Thymus (tissue), 11 donors: ENCODE measurements at regions not wholly inside any gene's neighbourhood (a gene's known extent, or its start where the extent isn't known, plus 50 kb on each side); places are given as distances from the start of the nearest gene placed in this dataset.

Experiments
- DNase-seq, 9 donors: peaks; one replicate each; pipeline ENCODE4 v3.0.0-alpha.2; 2013; ENCODE audit warnings: low spot score in 9 of 9, low read depth in 6 of 9, missing footprints in 1 of 9
- H3K27ac ChIP-seq, 2 donors: one replicate each; pipeline ENCODE4 v1.5.1; 2013; ENCODE audit warnings: control low read depth in 1 of 2, low read depth in 1 of 2, low read length in 1 of 2, mild to moderate bottlenecking in 1 of 2, moderate library complexity in 1 of 2
- H3K27me3 ChIP-seq, 2 donors: one replicate each; pipeline ENCODE4 v1.5.1; 2013; ENCODE audit warnings: low read length in 1 of 2; ENCODE audit not compliant: control insufficient read depth in 2 of 2, insufficient read depth in 1 of 2
- H3K36me3 ChIP-seq, 2 donors: one replicate each; pipeline ENCODE4 v1.5.1; 2013; ENCODE audit warnings: low read length in 1 of 2, mild to moderate bottlenecking in 1 of 2, moderate library complexity in 1 of 2; ENCODE audit not compliant: control insufficient read depth in 2 of 2, insufficient read depth in 2 of 2
- H3K4me1 ChIP-seq, 2 donors: one replicate each; pipeline ENCODE4 v1.5.1; 2013; ENCODE audit warnings: low read length in 2 of 2; ENCODE audit not compliant: control insufficient read depth in 2 of 2, insufficient read depth in 2 of 2
- H3K4me3 ChIP-seq, 2 donors: one replicate each; pipeline ENCODE4 v1.5.1; 2013; ENCODE audit warnings: low read length in 2 of 2, control low read depth in 1 of 2, mild to moderate bottlenecking in 1 of 2
- H3K9me3 ChIP-seq, 2 donors: one replicate each; pipeline ENCODE4 v1.5.1; 2013; ENCODE audit warnings: low read length in 1 of 2, mild to moderate bottlenecking in 1 of 2; ENCODE audit not compliant: control insufficient read depth in 2 of 2, insufficient read depth in 1 of 2
- WGBS: extraction: QIAGEN DNeasy Blood & Tissue Kit; methylation state at CpG from one replicate; pipeline ENCODE4 v1.1.7; 2013; 5-methylcytosine and 5-hydroxymethylcytosine counted together
- donor health status: healthy.

DNA sequence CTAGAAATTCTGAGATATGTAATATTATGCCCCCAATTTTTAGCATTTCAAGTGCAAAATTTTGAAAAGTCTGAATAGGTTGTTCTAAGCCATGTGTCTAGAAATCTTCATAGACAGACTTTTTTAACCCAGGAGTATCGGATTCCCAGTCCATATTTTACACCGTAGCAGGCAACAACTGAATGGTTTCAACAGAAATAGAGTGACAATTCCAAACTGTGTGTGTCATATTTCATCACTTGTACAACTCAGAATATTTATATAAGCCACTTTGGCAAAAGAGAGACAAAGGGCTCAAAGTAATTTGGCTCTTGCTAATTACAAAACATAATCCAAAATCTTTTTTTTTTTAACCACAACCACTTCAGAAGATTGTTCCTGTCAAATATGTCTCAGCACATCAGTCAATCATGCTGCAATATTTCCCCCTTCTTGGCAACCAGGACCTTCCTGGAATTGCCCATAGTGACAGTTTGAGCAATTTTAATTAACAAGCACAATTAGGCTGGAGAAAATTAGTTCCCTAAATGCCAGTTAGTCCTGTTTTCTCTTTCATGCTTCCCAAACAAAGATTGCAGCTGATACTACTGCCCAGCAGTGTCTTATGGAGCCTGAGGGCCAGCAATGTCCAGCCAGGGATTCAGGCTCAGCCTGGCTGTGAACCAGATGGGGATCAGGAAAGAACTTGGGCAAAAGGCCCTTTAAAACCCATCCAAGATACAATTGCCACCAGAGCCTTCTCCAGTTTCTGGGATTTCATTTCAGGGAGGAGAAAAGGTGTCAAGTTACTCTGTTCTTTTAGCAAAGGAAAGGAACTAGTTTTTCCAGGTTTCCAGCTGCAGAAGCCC is 533.3 kb upstream of the GHITM start:
- H3K4me3 ChIP-seq = no peak overlapping the region
- H3K9me3 ChIP-seq = no peaks in the 10 kb centered on the region
- no peaks in the 10 kb centered on the region for H3K36me3 ChIP-seq
- no peak overlapping the region for H3K27ac ChIP-seq
- WGBS = 89% methylated on average over 2 of the region's 2 CpGs
- no peaks in the 10 kb centered on the region for H3K4me1 ChIP-seq
- no peaks in the 10 kb centered on the region for H3K27me3 ChIP-seq
- no peak for DNase-seq

GRCh38 chr10:83607959-83608745 is 531.2 kb upstream of the GHITM start:
- no peak overlapping the region for H3K27ac ChIP-seq
- DNase-seq = no peak
- 98% methylated on average over 7 of the region's 7 CpGs for WGBS
- H3K27me3 ChIP-seq = no peaks in the 10 kb centered on the region
- H3K4me1 ChIP-seq = no peaks in the 10 kb centered on the region
- no peaks in the 10 kb centered on the region for H3K36me3 ChIP-seq
- H3K9me3 ChIP-seq = no peaks in the 10 kb centered on the region
- H3K4me3 ChIP-seq = no peak overlapping the region

- Histone ChIP-seq H3K9me3 (peaks cover 0 to 3% of the 10 kb centered on the region in 2 donors), H3K4me3 (no peak overlapping the region), H3K36me3 (no peaks in the 10 kb centered on the region), H3K27ac (no peak overlapping the region), H3K27me3 (no peaks in the 10 kb centered on the region), H3K4me1 (no peaks in the 10 kb centered on the region)
- WGBS = 90% methylated on average over 4 of the region's 4 CpGs
- DNase-seq = no peak
Measured at GRCh38 chr10:83612050-83612449, 527.3 kb upstream of the GHITM start.

GRCh38 chr10:83612746-83613145 is 526.6 kb upstream of the GHITM start:
- no peaks in the 10 kb centered on the region for H3K36me3 ChIP-seq
- H3K4me3 ChIP-seq = no peak overlapping the region
- no peaks in the 10 kb centered on the region for H3K27me3 ChIP-seq
- no peak overlapping the region for H3K27ac ChIP-seq
- no peak for DNase-seq
- H3K9me3 ChIP-seq = peaks cover 0 to 3% of the 10 kb centered on the region in 2 donors
- 92% methylated on average over 2 of the region's 2 CpGs for WGBS
- no peaks in the 10 kb centered on the region for H3K4me1 ChIP-seq

- no peak overlapping the region for H3K4me3 ChIP-seq
- WGBS = 90% methylated on average over 1 of the region's 1 CpG
- peaks cover 0 to 3% of the 10 kb centered on the region in 2 donors for H3K9me3 ChIP-seq
- no peaks in the 10 kb centered on the region for H3K36me3 ChIP-seq
- no peak overlapping the region for H3K27ac ChIP-seq
- DNase-seq = no peak
- H3K4me1 ChIP-seq = no peaks in the 10 kb centered on the region
- no peaks in the 10 kb centered on the region for H3K27me3 ChIP-seq
Measured at GRCh38 chr10:83617172-83617571, 522.1 kb upstream of the GHITM start.

DNA sequence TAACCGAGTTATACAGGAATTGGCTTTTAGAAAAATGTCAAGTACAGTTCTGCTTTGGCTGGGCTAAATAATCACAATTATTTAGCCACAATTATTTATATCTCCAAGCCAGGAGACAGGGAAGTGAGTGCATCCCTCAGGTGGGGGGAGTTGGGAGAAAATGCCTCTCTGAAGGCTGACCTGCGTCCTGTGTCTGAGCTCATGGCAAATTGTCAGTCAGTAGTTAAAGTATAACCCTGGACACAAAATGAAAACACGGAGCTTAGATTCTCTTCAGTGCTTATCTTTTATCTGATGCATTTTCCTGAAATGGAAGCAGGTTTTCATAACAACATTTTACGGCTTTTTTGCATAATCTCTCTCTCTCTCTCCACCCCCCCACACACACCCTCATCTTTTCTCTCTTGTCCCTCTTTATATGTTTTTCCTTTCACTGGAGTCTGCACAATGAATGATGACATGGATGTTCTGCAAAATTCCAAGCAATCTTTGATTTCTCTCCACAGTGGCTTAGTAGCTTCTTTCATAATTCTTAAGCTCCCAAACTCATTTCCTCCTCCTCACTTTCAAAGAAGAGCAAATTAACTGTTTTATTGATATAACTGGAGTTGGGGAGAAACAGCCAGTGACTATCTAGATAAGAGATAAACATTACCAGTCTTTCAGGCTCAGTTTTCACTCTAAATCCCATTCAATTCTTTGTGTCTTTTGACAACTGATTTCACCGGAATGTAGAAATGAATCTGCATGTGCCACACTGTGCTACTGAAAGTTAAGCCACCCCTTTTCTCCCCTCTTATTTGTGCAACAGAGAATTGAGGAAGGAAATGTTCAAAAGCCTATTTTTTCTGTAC is 521.4 kb upstream of the GHITM start:
- peaks cover 0 to 3% of the 10 kb centered on the region in 2 donors for H3K9me3 ChIP-seq
- H3K4me1 ChIP-seq = no peaks in the 10 kb centered on the region
- DNase-seq = no peak
- H3K27ac ChIP-seq = no peak overlapping the region
- 54% methylated on average over 5 of the region's 5 CpGs for WGBS
- H3K36me3 ChIP-seq = no peaks in the 10 kb centered on the region
- H3K4me3 ChIP-seq = no peak overlapping the region
- H3K27me3 ChIP-seq = no peaks in the 10 kb centered on the region

GRCh38 chr10:83625831-83626360 is 513.4 kb upstream of the GHITM start:
- Histone ChIP-seq H3K36me3 (no peaks in the 10 kb centered on the region), H3K9me3 (no peaks in the 10 kb centered on the region), H3K4me3 (no peak overlapping the region), H3K27me3 (no peaks in the 10 kb centered on the region), H3K4me1 (no peaks in the 10 kb centered on the region), H3K27ac (no peak overlapping the region)
- DNase-seq = no peak
- WGBS = 68% methylated on average over 5 of the region's 5 CpGs

GRCh38 chr10:83632701-83633100 is 506.6 kb upstream of the GHITM start:
- H3K9me3 ChIP-seq = no peaks in the 10 kb centered on the region
- H3K4me1 ChIP-seq = no peaks in the 10 kb centered on the region
- no peaks in the 10 kb centered on the region for H3K27me3 ChIP-seq
- no peak overlapping the region for H3K27ac ChIP-seq
- no peak for DNase-seq
- no peaks in the 10 kb centered on the region for H3K36me3 ChIP-seq
- H3K4me3 ChIP-seq = no peak overlapping the region
